Activated CD4-positive, alpha-beta memory T cell treated with anti-CD3 and anti-CD28 coated beads for 36 hours (primary cell): ENCODE measurements at regions not wholly inside any gene's neighbourhood (a gene's known extent, or its start where the extent isn't known, plus 50 kb on each side); places are given as distances from the start of the nearest gene placed in this dataset.

Experiments used
- CTCF ChIA-PET: fragments of 350-600 bp; sonication (Branson Sonifier 250); formaldehyde crosslinking; loops from one replicate; lab custom pipeline; 2021; ENCODE audit warnings: antibody characterized with exemption, inconsistent platforms; lab: Charles Lee
- POLR2A ChIA-PET: fragments of 350-600 bp; sonication (Branson Sonifier 250); formaldehyde crosslinking; loops from one replicate; lab custom pipeline; 2021; ENCODE audit warnings: antibody characterized with exemption; lab: Charles Lee
- DNase-seq: peaks from one replicate; pipeline ENCODE4 v3.0.0-alpha.2; 2020
- H3K27ac Mint-ChIP-seq: one replicate; pipeline ENCODE4 v1.8.0; 2021; ENCODE audit warnings: mixed read lengths
- H3K27me3 Mint-ChIP-seq: one replicate; pipeline ENCODE4 v1.8.0; 2021; ENCODE audit warnings: mixed read lengths
- H3K36me3 Mint-ChIP-seq: one replicate; pipeline ENCODE4 v1.8.0; 2021; ENCODE audit warnings: mixed read lengths
- H3K4me1 Mint-ChIP-seq: one replicate; pipeline ENCODE4 v1.8.0; 2021; ENCODE audit warnings: low read depth, mixed read lengths
- H3K4me3 Mint-ChIP-seq: one replicate; pipeline ENCODE4 v1.8.0; 2021; ENCODE audit warnings: mild to moderate bottlenecking, mixed read lengths
- H3K9me3 Mint-ChIP-seq: one replicate; pipeline ENCODE4 v1.8.0; 2021; ENCODE audit warnings: mixed read lengths
- intact Hi-C: fragments of 100-400 bp; cut with micrococcal nuclease; formaldehyde crosslinking; loops from one replicate; pipeline ENCODE4 v1.15.1; 2023

DNA sequence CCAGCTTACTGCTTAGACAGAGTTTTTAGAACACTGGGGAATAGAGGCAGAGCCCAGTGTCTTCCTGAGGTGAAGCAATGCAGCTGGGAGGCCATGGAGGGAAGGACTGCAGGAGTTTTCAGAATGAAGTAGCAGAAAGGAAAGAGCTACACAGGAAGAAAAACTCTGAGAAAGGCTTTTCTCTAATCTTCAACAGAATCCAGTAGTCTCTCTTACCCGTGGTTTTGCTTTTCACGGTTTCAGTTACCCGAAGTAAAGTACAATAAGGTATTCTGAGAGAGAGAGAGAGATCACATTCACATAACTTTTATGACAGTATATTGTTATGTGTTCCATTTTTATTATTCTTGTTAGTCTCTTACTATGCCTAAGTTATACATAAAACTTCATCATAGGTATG, 761.6 kb downstream of the BCL11B start:
- POLR2A ChIA-PET: no interaction called here
- Mint-ChIP-seq H3K27ac (no peak overlapping the region), H3K4me1 (peaks cover 31% of the 10 kb centered on the region), H3K27me3 (no peaks in the 10 kb centered on the region), H3K9me3 (peaks cover 13% of the 10 kb centered on the region), H3K4me3 (no peak overlapping the region), H3K36me3 (peaks cover 6% of the 10 kb centered on the region)
- DNase-seq: no peak
- intact Hi-C loops: no loop called here
- CTCF ChIA-PET: no interaction called here

GRCh38 chr14:98512501-98513251, 759.3 kb downstream of the BCL11B start:
- peaks cover 11% of the 10 kb centered on the region for H3K9me3 Mint-ChIP-seq
- POLR2A ChIA-PET: interaction anchor here (0.7 kb wide), 1 partner anchor 372 kb away, joined by 3 read pairs; no protein-coding TSS in a partner anchor
- no peak overlapping the region for H3K4me3 Mint-ChIP-seq
- no peak overlapping the region for H3K27ac Mint-ChIP-seq
- no peak for DNase-seq
- H3K36me3 Mint-ChIP-seq: peaks cover 6% of the 10 kb centered on the region
- intact Hi-C loops: no loop called here
- peaks cover 31% of the 10 kb centered on the region for H3K4me1 Mint-ChIP-seq
- CTCF ChIA-PET: interaction anchor here (1.1 kb wide), 1 partner anchor 9 kb away, joined by 3 read pairs; no protein-coding TSS in a partner anchor
- H3K27me3 Mint-ChIP-seq: no peaks in the 10 kb centered on the region

GRCh38 chr14:98513558-98513957, 758.4 kb downstream of the BCL11B start:
- no peak for DNase-seq
- intact Hi-C loops: no loop called here
- Mint-ChIP-seq H3K27ac (no peak overlapping the region), H3K36me3 (peaks cover 6% of the 10 kb centered on the region), H3K9me3 (peaks cover 11% of the 10 kb centered on the region), H3K27me3 (peaks cover 1% of the 10 kb centered on the region), H3K4me3 (no peak overlapping the region), H3K4me1 (peaks cover 31% of the 10 kb centered on the region)
- ChIA-PET CTCF (no interaction called here), POLR2A (no interaction called here)

DNA sequence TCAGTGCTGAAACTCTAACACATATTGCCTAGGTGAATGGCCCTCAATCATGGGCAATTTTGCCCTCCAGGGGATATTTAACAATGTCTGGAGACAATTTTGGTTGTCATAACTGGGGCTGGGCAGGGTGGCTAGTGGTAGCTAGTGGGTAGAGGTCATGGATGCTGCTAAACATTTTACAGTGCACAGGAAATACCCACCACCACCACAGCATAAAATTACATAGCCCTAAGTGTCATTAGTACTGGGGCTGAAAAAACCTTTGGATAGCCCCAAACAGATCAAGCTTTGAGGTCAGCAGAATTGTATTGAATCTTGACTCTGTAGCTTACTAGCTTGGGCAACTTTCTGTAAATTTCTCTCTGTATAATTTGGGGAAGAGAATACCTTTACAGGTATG, 758.0 kb downstream of the BCL11B start:
- Mint-ChIP-seq H3K36me3 (peaks cover 6% of the 10 kb centered on the region), H3K4me3 (no peak overlapping the region)

GRCh38 chr14:98536256-98536655, 735.7 kb downstream of the BCL11B start:
- ChIA-PET CTCF (no interaction called here), POLR2A (no interaction called here)
- no peaks in the 10 kb centered on the region for H3K36me3 Mint-ChIP-seq
- intact Hi-C loops: no loop called here
- H3K27ac Mint-ChIP-seq: no peak overlapping the region
- DNase-seq: no peak
- H3K4me3 Mint-ChIP-seq: no peak overlapping the region
- peaks cover 12% of the 10 kb centered on the region for H3K4me1 Mint-ChIP-seq
- H3K27me3 Mint-ChIP-seq: no peaks in the 10 kb centered on the region
- peaks cover 1% of the 10 kb centered on the region for H3K9me3 Mint-ChIP-seq

More for the DNA sequence above, 758.0 kb downstream of the BCL11B start:
- Mint-ChIP-seq H3K9me3 (peaks cover 11% of the 10 kb centered on the region), H3K27ac (no peak overlapping the region), H3K27me3 (peaks cover 1% of the 10 kb centered on the region), H3K4me1 (peaks cover 31% of the 10 kb centered on the region)
- intact Hi-C loops: no loop called here
- ChIA-PET CTCF (no interaction called here), POLR2A (no interaction called here)
- no peak for DNase-seq

DNA sequence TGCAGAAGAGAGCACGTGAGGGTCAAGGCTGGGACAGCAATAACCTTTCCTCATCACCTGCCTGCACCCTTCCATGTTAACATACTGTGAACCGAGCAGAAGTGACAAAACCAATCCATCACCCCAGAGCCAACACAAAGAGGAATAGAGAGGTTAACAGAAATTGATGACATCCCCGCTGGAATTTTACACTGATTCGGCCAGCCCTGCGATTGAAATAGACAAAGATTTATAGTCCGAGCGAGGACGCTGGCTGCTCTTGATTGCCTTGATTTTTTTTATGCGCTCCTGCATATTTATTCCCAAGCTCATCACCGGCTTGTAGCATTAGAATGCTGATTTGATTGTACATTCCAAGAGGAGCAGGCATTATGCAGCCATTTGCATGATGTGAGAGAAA, 729.7 kb downstream of the BCL11B start:
- no peaks in the 10 kb centered on the region for H3K36me3 Mint-ChIP-seq
- CTCF ChIA-PET: no interaction called here
- no peaks in the 10 kb centered on the region for H3K9me3 Mint-ChIP-seq
- peaks cover 5% of the 10 kb centered on the region for H3K4me1 Mint-ChIP-seq
- H3K27ac Mint-ChIP-seq: no peak overlapping the region
- POLR2A ChIA-PET: no interaction called here
- intact Hi-C loops: no loop called here
- no peak overlapping the region for H3K4me3 Mint-ChIP-seq
- no peak for DNase-seq
- H3K27me3 Mint-ChIP-seq: no peaks in the 10 kb centered on the region

- CTCF ChIA-PET: no interaction called here
- Mint-ChIP-seq H3K9me3 (no peaks in the 10 kb centered on the region), H3K27me3 (no peaks in the 10 kb centered on the region), H3K27ac (no peak overlapping the region), H3K36me3 (no peaks in the 10 kb centered on the region), H3K4me1 (peaks cover 8% of the 10 kb centered on the region), H3K4me3 (no peak overlapping the region)
- intact Hi-C loops: no loop called here
- POLR2A ChIA-PET: no interaction called here
- DNase-seq: no peak
Measured at GRCh38 chr14:98543074-98543473, 728.9 kb downstream of the BCL11B start.

- no peak overlapping the region for H3K27ac Mint-ChIP-seq
- H3K4me1 Mint-ChIP-seq: peaks cover 17% of the 10 kb centered on the region
- POLR2A ChIA-PET: no interaction called here
- H3K9me3 Mint-ChIP-seq: no peaks in the 10 kb centered on the region
- CTCF ChIA-PET: no interaction called here
- no peak overlapping the region for H3K4me3 Mint-ChIP-seq
- H3K36me3 Mint-ChIP-seq: no peaks in the 10 kb centered on the region
- DNase-seq: no peak
- intact Hi-C loops: no loop called here
- no peaks in the 10 kb centered on the region for H3K27me3 Mint-ChIP-seq
Measured at GRCh38 chr14:98544174-98544573, 727.8 kb downstream of the BCL11B start.

GRCh38 chr14:98545181-98545580, 726.8 kb downstream of the BCL11B start:
- intact Hi-C loops: no loop called here
- Mint-ChIP-seq H3K36me3 (no peaks in the 10 kb centered on the region), H3K4me1 (peaks cover 17% of the 10 kb centered on the region), H3K27ac (no peak overlapping the region), H3K27me3 (no peaks in the 10 kb centered on the region), H3K9me3 (no peaks in the 10 kb centered on the region), H3K4me3 (no peak overlapping the region)
- ChIA-PET CTCF (no interaction called here), POLR2A (no interaction called here)
- DNase-seq: no peak

GRCh38 chr14:98548071-98548686, 723.8 kb downstream of the BCL11B start:
- ChIA-PET POLR2A (no interaction called here), CTCF (no interaction called here)
- H3K36me3 Mint-ChIP-seq: no peaks in the 10 kb centered on the region
- H3K9me3 Mint-ChIP-seq: no peaks in the 10 kb centered on the region
- H3K4me3 Mint-ChIP-seq: no peak overlapping the region
- no peaks in the 10 kb centered on the region for H3K27me3 Mint-ChIP-seq
- peaks cover 17% of the 10 kb centered on the region for H3K4me1 Mint-ChIP-seq
- peak overlapping the region; percentile 68 for H3K27ac Mint-ChIP-seq
- intact Hi-C loops: no loop called here
- peak; percentile 42 for DNase-seq

- no peaks in the 10 kb centered on the region for H3K27me3 Mint-ChIP-seq
- peaks cover 2% of the 10 kb centered on the region for H3K9me3 Mint-ChIP-seq
- intact Hi-C loops: no loop called here
- no peak for DNase-seq
- ChIA-PET POLR2A (interaction anchor here (0.8 kb wide), 1 partner anchor 12 kb away, joined by 3 read pairs; no protein-coding TSS in a partner anchor), CTCF (no interaction called here)
- no peaks in the 10 kb centered on the region for H3K36me3 Mint-ChIP-seq
- peaks cover 17% of the 10 kb centered on the region for H3K4me1 Mint-ChIP-seq
- H3K27ac Mint-ChIP-seq: no peak overlapping the region
- no peak overlapping the region for H3K4me3 Mint-ChIP-seq
Measured at GRCh38 chr14:98551028-98551427, 721.0 kb downstream of the BCL11B start.

DNA sequence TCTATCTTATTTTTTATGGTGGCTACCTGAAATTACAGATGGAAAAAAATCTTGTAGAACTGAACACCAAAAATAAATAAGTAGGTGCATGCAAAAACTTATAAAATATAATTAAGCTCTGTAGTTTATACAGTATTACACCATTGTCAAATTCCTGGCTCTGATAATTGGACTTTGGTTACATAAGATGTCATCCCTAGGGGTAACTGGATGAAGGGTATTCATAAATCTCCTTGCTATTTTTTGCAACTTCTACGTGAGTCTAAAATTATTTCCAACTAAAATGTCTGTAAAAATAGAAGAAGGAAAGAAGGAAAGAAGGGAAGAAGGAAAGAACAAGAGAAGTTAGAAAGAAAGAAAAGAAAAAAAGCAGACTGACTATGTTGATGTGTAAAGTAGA, 716.6 kb downstream of the BCL11B start:
- no peak overlapping the region for H3K27ac Mint-ChIP-seq

DNA sequence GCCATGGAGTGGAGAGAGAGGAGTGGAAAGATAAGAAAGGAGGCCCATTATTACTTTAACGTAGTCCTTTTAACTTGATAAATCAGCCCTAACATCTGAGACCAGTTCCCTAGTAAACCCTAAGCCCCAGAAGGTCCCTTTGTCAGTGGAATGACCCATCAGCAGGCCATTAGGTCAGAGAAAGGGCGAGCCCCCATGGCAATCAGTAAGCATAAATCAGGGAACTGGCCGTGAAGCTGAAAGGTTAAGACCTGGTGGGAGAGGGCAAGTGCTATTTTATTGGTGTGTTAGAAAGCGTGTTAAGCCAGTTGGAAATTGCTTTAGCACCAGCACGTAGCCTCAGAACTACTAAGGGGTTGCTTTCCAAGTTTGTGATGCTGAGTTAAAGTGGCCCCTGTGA, 708.0 kb downstream of the BCL11B start:
- intact Hi-C loops: no loop called here
- Mint-ChIP-seq H3K4me3 (no peak overlapping the region), H3K4me1 (no peaks in the 10 kb centered on the region), H3K9me3 (no peaks in the 10 kb centered on the region), H3K36me3 (peaks cover 2% of the 10 kb centered on the region), H3K27me3 (no peaks in the 10 kb centered on the region), H3K27ac (no peak overlapping the region)
- DNase-seq: no peak
- CTCF ChIA-PET: no interaction called here
- POLR2A ChIA-PET: no interaction called here

More for the DNA sequence above, 716.6 kb downstream of the BCL11B start:
- ChIA-PET CTCF (no interaction called here), POLR2A (no interaction called here)
- Mint-ChIP-seq H3K36me3 (peaks cover 2% of the 10 kb centered on the region), H3K9me3 (peaks cover 2% of the 10 kb centered on the region), H3K4me3 (no peak overlapping the region), H3K4me1 (no peaks in the 10 kb centered on the region), H3K27me3 (no peaks in the 10 kb centered on the region)
- intact Hi-C loops: no loop called here
- DNase-seq: no peak
